Ishikawa (cell line): ENCODE measurements at regions not wholly inside any gene's neighbourhood (a gene's known extent, or its start where the extent isn't known, plus 50 kb on each side); places are given as distances from the start of the nearest gene placed in this dataset.

ENCODE experiments used
- CEBPB ChIP-seq: IDR thresholded peaks from 2 replicates; pipeline ENCODE4 v1.6.1; 2012
- EP300 ChIP-seq: IDR thresholded peaks from 2 replicates; pipeline ENCODE4 v1.6.1; 2012; ENCODE audit warnings: borderline replicate concordance
- MAX ChIP-seq: IDR thresholded peaks from 2 replicates; pipeline ENCODE4 v1.6.1; 2012
- NFIC ChIP-seq: IDR thresholded peaks from 2 replicates; pipeline ENCODE4 v1.6.1; 2012
- RAD21 ChIP-seq: IDR thresholded peaks from 2 replicates; pipeline ENCODE4 v1.6.1; 2012; ENCODE audit warnings: low read depth
- REST ChIP-seq: IDR thresholded peaks from 2 replicates; pipeline ENCODE4 v1.6.1; 2012; ENCODE audit warnings: low read depth, mild to moderate bottlenecking
- TAF1 ChIP-seq: IDR thresholded peaks from 2 replicates; pipeline ENCODE4 v1.6.1; 2012; ENCODE audit warnings: low read depth, mild to moderate bottlenecking
- TCF12 ChIP-seq: IDR thresholded peaks from 2 replicates; pipeline ENCODE4 v1.6.1; 2012; ENCODE audit warnings: low read depth
- USF1 ChIP-seq: IDR thresholded peaks from 2 replicates; pipeline ENCODE4 v1.6.1; 2012
- YY1 ChIP-seq: IDR thresholded peaks from 2 replicates; pipeline ENCODE4 v1.6.1; 2012; ENCODE audit warnings: low read depth
- ZBTB7A ChIP-seq: IDR thresholded peaks from 2 replicates; pipeline ENCODE4 v1.6.1; 2012; ENCODE audit warnings: low read depth

GRCh38 chr16:49201118-49201517 is 80.5 kb downstream of the CBLN1 start:
- no peak for TF ChIP-seq YY1
- TF ChIP-seq TCF12, result no peak
- no peak for TF ChIP-seq MAX
- TF ChIP-seq EP300, result no peak
- TF ChIP-seq ZBTB7A, result no peak
- no peak for TF ChIP-seq REST
- TF ChIP-seq NFIC, result no peak
- no peak for TF ChIP-seq TAF1
- TF ChIP-seq CEBPB, result no peak
- no peak for TF ChIP-seq RAD21
- TF ChIP-seq USF1, result no peak
